SHP77 treated with DMSO at 0.1 percent for 48 hours (cell line): ENCODE measurements at regions not wholly inside any gene's neighbourhood (a gene's known extent, or its start where the extent isn't known, plus 50 kb on each side); places are given as distances from the start of the nearest gene placed in this dataset.
A peak's percentile ranks its signal among the peaks of the same experiment; 100 is the strongest.

Source experiments
- DNase-seq: peaks from one replicate; lab custom pipeline; 2025; lab: John Stamatoyannopoulos, UW

GRCh38 chr6:33967966-33968724 is 164.3 kb upstream of the MLN start:
- DNase-seq: no peak

- DNase-seq: no peak
Measured at GRCh38 chr6:33967265-33967767, 163.5 kb upstream of the MLN start.

- DNase-seq: no peak
Measured at GRCh38 chr6:33966536-33966935, 162.7 kb upstream of the MLN start.

- DNase-seq: no peak
Measured at GRCh38 chr6:33965766-33966165, 162.0 kb upstream of the MLN start.

GRCh38 chr6:33964387-33964786 is 160.6 kb upstream of the MLN start:
- DNase-seq: no peak

GRCh38 chr6:33963136-33963750 is 159.4 kb upstream of the MLN start:
- DNase-seq: no peak

- DNase-seq: no peak
Measured at GRCh38 chr6:33962246-33963027, 158.6 kb upstream of the MLN start.

- no peak for DNase-seq
Measured at GRCh38 chr6:33961691-33962090, 157.9 kb upstream of the MLN start.

GRCh38 chr6:33960345-33961313 is 156.8 kb upstream of the MLN start:
- no peak for DNase-seq

- DNase-seq: no peak
Measured at GRCh38 chr6:33959661-33960344, 156.0 kb upstream of the MLN start.

- no peak for DNase-seq
Measured at GRCh38 chr6:33959329-33959651, 155.5 kb upstream of the MLN start.

GRCh38 chr6:33958526-33959328 is 154.9 kb upstream of the MLN start:
- DNase-seq: peak; percentile 1

- no peak for DNase-seq
Measured at GRCh38 chr6:33957892-33958525, 154.2 kb upstream of the MLN start.

GRCh38 chr6:33957131-33957891 is 153.5 kb upstream of the MLN start:
- DNase-seq: no peak

- DNase-seq: no peak
Measured at GRCh38 chr6:33956206-33956605, 152.4 kb upstream of the MLN start.

- DNase-seq: no peak
Measured at GRCh38 chr6:33955566-33955965, 151.8 kb upstream of the MLN start.

- no peak for DNase-seq
Measured at GRCh38 chr6:33954453-33954852, 150.7 kb upstream of the MLN start.

GRCh38 chr6:33953171-33953570 is 149.4 kb upstream of the MLN start:
- no peak for DNase-seq

- no peak for DNase-seq
Measured at GRCh38 chr6:33952016-33952415, 148.2 kb upstream of the MLN start.
